ENCODE measurements at regions not wholly inside any gene's neighbourhood (a gene's known extent, or its start where the extent isn't known, plus 50 kb on each side); places are given as distances from the start of the nearest gene placed in this dataset.

- Histone ChIP-seq H3K79me2 (ENCODE audit: insufficient read depth, low read length) (no peaks in the 10 kb centered on the region), H3K27me3 (ENCODE audit: insufficient read depth, low read length) (no peaks in the 10 kb centered on the region), H3K4me2 (ENCODE audit: low read length) (no peak overlapping the region), H3K4me3 (ENCODE audit: low read depth, low read length, poor library complexity, severe bottlenecking) (no peak overlapping the region), H3F3A (ENCODE audit: insufficient read depth, low read length) (no peaks in the 10 kb centered on the region), H4K20me1 (ENCODE audit: insufficient read depth, low read length) (no peaks in the 10 kb centered on the region), H2AFZ (ENCODE audit: low read length) (no peak overlapping the region), H3K9me2 (ENCODE audit: low read depth, low read length) (no peaks in the 10 kb centered on the region), H3K4me1 (ENCODE audit: insufficient read depth, low read length, severe bottlenecking) (no peaks in the 10 kb centered on the region), H3K9ac (ENCODE audit: low read length) (no peak overlapping the region), H3K27ac (ENCODE audit: low read depth, low read length, poor library complexity, severe bottlenecking) (no peak overlapping the region), H3K36me3 (ENCODE audit: insufficient read depth, low read length) (no peaks in the 10 kb centered on the region), H3K9me3 (ENCODE audit: low read length) (no peaks in the 10 kb centered on the region)
- no peak for TF ChIP-seq CTCF (IDR thresholded peaks at IDR 0.05; ENCODE audit: low read length)
- no peak for TF ChIP-seq EZH2 (IDR thresholded peaks at IDR 0.05; ENCODE audit: borderline replicate concordance, low read length)
Observed at GRCh38 chr2:125371867-125372266, 1284.1 kb upstream of the GYPC start.

- Histone ChIP-seq H3K9ac (ENCODE audit: low read length) (no peak overlapping the region), H3K9me2 (ENCODE audit: low read depth, low read length) (no peaks in the 10 kb centered on the region), H3K9me3 (ENCODE audit: low read length) (no peaks in the 10 kb centered on the region), H3K36me3 (ENCODE audit: insufficient read depth, low read length) (no peaks in the 10 kb centered on the region), H3K4me3 (ENCODE audit: low read depth, low read length, poor library complexity, severe bottlenecking) (no peak overlapping the region), H3F3A (ENCODE audit: insufficient read depth, low read length) (no peaks in the 10 kb centered on the region), H2AFZ (ENCODE audit: low read length) (no peak overlapping the region), H3K27ac (ENCODE audit: low read depth, low read length, poor library complexity, severe bottlenecking) (no peak overlapping the region), H3K27me3 (ENCODE audit: insufficient read depth, low read length) (no peaks in the 10 kb centered on the region), H3K4me2 (ENCODE audit: low read length) (no peak overlapping the region), H3K79me2 (ENCODE audit: insufficient read depth, low read length) (no peaks in the 10 kb centered on the region), H3K4me1 (ENCODE audit: insufficient read depth, low read length, severe bottlenecking) (no peaks in the 10 kb centered on the region), H4K20me1 (ENCODE audit: insufficient read depth, low read length) (no peaks in the 10 kb centered on the region)
- no peak for TF ChIP-seq CTCF (IDR thresholded peaks at IDR 0.05; ENCODE audit: low read length)
- TF ChIP-seq EZH2 (IDR thresholded peaks at IDR 0.05; ENCODE audit: borderline replicate concordance, low read length) = no peak
Observed at GRCh38 chr2:125373293-125373692, 1282.7 kb upstream of the GYPC start.

- H3K27me3 ChIP-seq (ENCODE audit: insufficient read depth, low read length) = no peaks in the 10 kb centered on the region
- no peak overlapping the region for H3K9ac ChIP-seq (ENCODE audit: low read length)
- H3K9me3 ChIP-seq (ENCODE audit: low read length) = no peaks in the 10 kb centered on the region
- no peaks in the 10 kb centered on the region for H3K36me3 ChIP-seq (ENCODE audit: insufficient read depth, low read length)
- no peaks in the 10 kb centered on the region for H3K79me2 ChIP-seq (ENCODE audit: insufficient read depth, low read length)
- no peaks in the 10 kb centered on the region for H3F3A ChIP-seq (ENCODE audit: insufficient read depth, low read length)
- H3K9me2 ChIP-seq (ENCODE audit: low read depth, low read length) = no peaks in the 10 kb centered on the region
- H3K4me2 ChIP-seq (ENCODE audit: low read length) = no peak overlapping the region
- TF ChIP-seq EZH2 (IDR thresholded peaks at IDR 0.05; ENCODE audit: borderline replicate concordance, low read length) (no peak), CTCF (IDR thresholded peaks at IDR 0.05; ENCODE audit: low read length) (no peak)
- H2AFZ ChIP-seq (ENCODE audit: low read length) = no peak overlapping the region
- H3K4me1 ChIP-seq (ENCODE audit: insufficient read depth, low read length, severe bottlenecking) = no peaks in the 10 kb centered on the region
- H3K4me3 ChIP-seq (ENCODE audit: low read depth, low read length, poor library complexity, severe bottlenecking) = no peak overlapping the region
- H3K27ac ChIP-seq (ENCODE audit: low read depth, low read length, poor library complexity, severe bottlenecking) = no peak overlapping the region
- no peaks in the 10 kb centered on the region for H4K20me1 ChIP-seq (ENCODE audit: insufficient read depth, low read length)
Observed at GRCh38 chr2:125386074-125386473, 1269.9 kb upstream of the GYPC start.
